B cell (primary cell): ENCODE measurements at regions not wholly inside any gene's neighbourhood (a gene's known extent, or its start where the extent isn't known, plus 50 kb on each side); places are given as distances from the start of the nearest gene placed in this dataset.
"Not testable (repeated sequence)": the region's sequence is repeated elsewhere in the genome, so short reads cannot be mapped to it uniquely, and the experiment has no call there.

Experiments used
- ATAC-seq: fragments of 200-7000 bp; cut with Tn5 transposase; one replicate; pipeline ENCODE4 v1.10.0; 2021; ENCODE audit warnings: low read depth, mild to moderate bottlenecking, moderate number of reproducible peaks, moderate library complexity
- CTCF ChIA-PET: fragments of 350-600 bp; sonication (Branson Sonifier 250); formaldehyde crosslinking; loops from one replicate; lab custom pipeline; 2021; ENCODE audit warnings: antibody characterized with exemption, inconsistent platforms; lab: Charles Lee
- POLR2A ChIA-PET: fragments of 350-600 bp; sonication (Branson Sonifier 250); formaldehyde crosslinking; loops from one replicate; lab custom pipeline; 2021; ENCODE audit warnings: antibody characterized with exemption; lab: Charles Lee
- DNase-seq: peaks from one replicate; pipeline ENCODE4 v3.0.0; 2013
- H2AFZ ChIP-seq: 2 replicates; pipeline ENCODE4 v1.6.1; 2012; ENCODE audit warnings: mild to moderate bottlenecking, low read depth, low read length; ENCODE audit not compliant: insufficient read depth, poor library complexity, severe bottlenecking
- H3K27ac ChIP-seq, 2 donors: 1 replicate in 1 of 2; 2 replicates in 1 of 2; pipeline ENCODE4 v1.5.1; 2012 to 2013; ENCODE audit warnings: low read length in 2 of 2, mild to moderate bottlenecking in 2 of 2, moderate library complexity in 1 of 2
- H3K27me3 ChIP-seq, 4 experiments: fragments of 200-600 bp in 1 of 4; sonication (generic) in 1 of 4; replicated peaks in 1 of 4; 1 replicate in 2 of 4; 2 replicates in 2 of 4; pipeline versions ENCODE4 v1.6.1 to v1.7.0; 2013 to 2016; ENCODE audit warnings: low read length in 3 of 4, mild to moderate bottlenecking in 2 of 4, mixed read lengths in 1 of 4, moderate library complexity in 1 of 4; ENCODE audit not compliant: insufficient read depth in 4 of 4, control insufficient read depth in 3 of 4; ENCODE audit errors: control extremely low read depth in 1 of 4
- H3K36me3 ChIP-seq, 2 experiments: replicated peaks in 1 of 2; 1 replicate in 1 of 2; 2 replicates in 1 of 2; pipeline versions ENCODE4 v1.6.1 to v1.7.1; 2013; ENCODE audit warnings: low read length in 1 of 2; ENCODE audit not compliant: insufficient read depth in 2 of 2, control insufficient read depth in 1 of 2; ENCODE audit errors: control extremely low read depth in 1 of 2, extremely low read depth in 1 of 2
- H3K4me1 ChIP-seq, 2 donors: fragments of 200-600 bp in 1 of 2; sonication (generic) in 1 of 2; 1 replicate in 1 of 2; 2 replicates in 1 of 2; pipeline versions ENCODE4 v1.5.1 to v1.6.1; 2013 to 2017; ENCODE audit warnings: low read length in 2 of 2; ENCODE audit not compliant: control insufficient read depth in 2 of 2, insufficient read depth in 2 of 2
- H3K4me2 ChIP-seq: replicated peaks from 2 replicates; pipeline ENCODE3; 2012; ENCODE audit warnings: mild to moderate bottlenecking, low read depth, low read length; ENCODE audit not compliant: poor library complexity, severe bottlenecking
- H3K4me3 ChIP-seq, 5 experiments: fragments of 200-600 bp in 1 of 5; sonication (generic) in 1 of 5; 1 replicate in 3 of 5; 2 replicates in 2 of 5; pipeline versions ENCODE4 v1.5.1 to v1.7.0; 2011 to 2016; ENCODE audit warnings: low read length in 4 of 5, mild to moderate bottlenecking in 4 of 5, low read depth in 2 of 5, control low read depth in 1 of 5, moderate library complexity in 1 of 5; ENCODE audit not compliant: insufficient read depth in 1 of 5; ENCODE audit errors: control extremely low read depth in 1 of 5, extremely low read depth in 1 of 5
- H3K79me2 ChIP-seq: fragments of 200-600 bp; sonication (generic); one replicate; pipeline ENCODE4 v1.6.0; 2016; ENCODE audit warnings: low read length; ENCODE audit not compliant: control insufficient read depth, insufficient read depth
- H3K9ac ChIP-seq: fragments of 200-600 bp; sonication (generic); 2 replicates; pipeline ENCODE4 v1.6.1; 2017; ENCODE audit warnings: mild to moderate bottlenecking, low read length, moderate library complexity
- H3K9me3 ChIP-seq, 3 donors: one replicate each; pipeline versions ENCODE4 v1.6.1 to v1.7.1; 2013; ENCODE audit warnings: low read length in 2 of 3; ENCODE audit not compliant: control insufficient read depth in 2 of 3, insufficient read depth in 1 of 3; ENCODE audit errors: control extremely low read depth in 1 of 3
- H4K20me1 ChIP-seq: 2 replicates; pipeline ENCODE4 v1.6.0; 2012; ENCODE audit warnings: mild to moderate bottlenecking, low read length; ENCODE audit not compliant: insufficient read depth, control insufficient read depth, poor library complexity, severe bottlenecking
- H3K27ac Mint-ChIP-seq: one replicate; pipeline ENCODE4 v1.8.0; 2021; ENCODE audit warnings: mixed read lengths
- H3K27me3 Mint-ChIP-seq: one replicate; pipeline ENCODE4 v1.8.0; 2021; ENCODE audit warnings: mixed read lengths
- H3K4me1 Mint-ChIP-seq: one replicate; pipeline ENCODE4 v1.8.0; 2021; ENCODE audit warnings: mixed read lengths
- H3K4me3 Mint-ChIP-seq: one replicate; pipeline ENCODE4 v1.8.0; 2021; ENCODE audit warnings: mixed read lengths
- H3K9me3 Mint-ChIP-seq: one replicate; pipeline ENCODE4 v1.8.0; 2022; ENCODE audit warnings: mixed read lengths; ENCODE audit not compliant: insufficient read depth
- CTCF ChIP-seq: fragments of 200-600 bp; IDR thresholded peaks from one replicate; pipeline ENCODE4 v1.8.0; 2022; ENCODE audit warnings: antibody characterized with exemption, mild to moderate bottlenecking
- EZH2 ChIP-seq: IDR thresholded peaks from 2 replicates; pipeline ENCODE4 v1.6.1; 2012; ENCODE audit warnings: borderline replicate concordance, low read depth, mild to moderate bottlenecking, moderate library complexity, low read length; ENCODE audit not compliant: insufficient read depth, poor library complexity, severe bottlenecking
- WGBS: methylation state at CpG from one replicate; pipeline ENCODE4 v1.1.5; 2013; ENCODE audit warnings: missing lambda C conversion rate; ENCODE audit not compliant: insufficient coverage; 5-methylcytosine and 5-hydroxymethylcytosine counted together
- intact Hi-C: fragments of 100-400 bp; cut with micrococcal nuclease; formaldehyde crosslinking; loops from one replicate; pipeline ENCODE4 v1.10.0; 2022

GRCh38 chr18:55953326-55953725 lies 365.3 kb upstream of the TCF4 start:
- H3K27ac ChIP-seq: no peak overlapping the region
- H3K4me2 ChIP-seq: no peak overlapping the region
- H2AFZ ChIP-seq: no peak overlapping the region
- no peak for DNase-seq
- Mint-ChIP-seq H3K9me3 (no peaks in the 10 kb centered on the region), H3K4me3 (no peak overlapping the region), H3K27ac (no peak overlapping the region), H3K27me3 (peaks cover 5% of the 10 kb centered on the region), H3K4me1 (no peaks in the 10 kb centered on the region)
- H3K36me3 ChIP-seq: no peaks in the 10 kb centered on the region
- H3K4me1 ChIP-seq: no peaks in the 10 kb centered on the region
- WGBS: 97% methylated on average over 9 of the region's 9 CpGs
- intact Hi-C loops: no loop called here
- no peak overlapping the region for H3K4me3 ChIP-seq
- TF ChIP-seq CTCF: no peak
- no peak for TF ChIP-seq EZH2
- H3K27me3 ChIP-seq: no peaks in the 10 kb centered on the region
- POLR2A ChIA-PET: no interaction called here
- H3K79me2 ChIP-seq: no peaks in the 10 kb centered on the region
- CTCF ChIA-PET: no interaction called here
- ATAC-seq: no peak
- no peak overlapping the region for H3K9ac ChIP-seq
- no peaks in the 10 kb centered on the region for H3K9me3 ChIP-seq
- no peaks in the 10 kb centered on the region for H4K20me1 ChIP-seq

- H3K27ac ChIP-seq, H3K27ac Mint-ChIP-seq, H3K4me3 ChIP-seq, H3K9me3 Mint-ChIP-seq, H3K79me2 ChIP-seq, H3K4me1 ChIP-seq, H3K36me3 ChIP-seq, CTCF ChIA-PET, H3K27me3 ChIP-seq, H3K27me3 Mint-ChIP-seq, H3K4me3 Mint-ChIP-seq, H3K9ac ChIP-seq, POLR2A ChIA-PET, intact Hi-C loops, H3K9me3 ChIP-seq, H3K4me2 ChIP-seq, H3K4me1 Mint-ChIP-seq, H2AFZ ChIP-seq, H4K20me1 ChIP-seq, DNase-seq, ATAC-seq: not testable (repeated sequence)
- 94% methylated on average over 6 of the region's 7 CpGs for WGBS
These were observed 363.7 kb upstream of the TCF4 start for GRCh38 chr18:55951738-55952137.
